Neural cell (in vitro differentiated cells): ENCODE measurements at regions not wholly inside any gene's neighbourhood (a gene's known extent, or its start where the extent isn't known, plus 50 kb on each side); places are given as distances from the start of the nearest gene placed in this dataset.

Source experiments
- H2AFZ ChIP-seq: fragments of 200-600, 300-800 bp; sonication (generic), shearing (Covaris generic); 2 replicates; pipeline ENCODE4 v1.6.0; 2014; ENCODE audit warnings: low read depth, mild to moderate bottlenecking, antibody characterized with exemption, low read length, moderate library complexity
- H3F3A ChIP-seq: fragments of 200-600 bp; shearing (Covaris generic); 2 replicates; pipeline ENCODE4 v1.6.1; 2016; ENCODE audit warnings: mild to moderate bottlenecking, moderate library complexity, mixed read lengths, antibody characterized with exemption, low read length; ENCODE audit not compliant: insufficient read depth, poor library complexity, severe bottlenecking
- H3K27ac ChIP-seq: fragments of 200-600, 300-800 bp; sonication (generic), shearing (Covaris generic); 2 replicates; pipeline ENCODE4 v1.5.1; 2014; ENCODE audit warnings: mild to moderate bottlenecking, low read length, moderate library complexity
- H3K27me3 ChIP-seq: fragments of 300-800, 200-600 bp; sonication (generic), shearing (Covaris generic); 2 replicates; pipeline ENCODE4 v1.6.0; 2014; ENCODE audit warnings: mild to moderate bottlenecking, low read depth, low read length, moderate library complexity; ENCODE audit not compliant: insufficient read depth
- H3K36me3 ChIP-seq: fragments of 300-800, 200-600 bp; sonication (generic), shearing (Covaris generic); 2 replicates; pipeline ENCODE4 v1.5.1; 2014; ENCODE audit warnings: mild to moderate bottlenecking, antibody characterized with exemption, low read length, moderate library complexity; ENCODE audit not compliant: insufficient read depth
- H3K4me2 ChIP-seq: fragments of 300-800, 200-600 bp; sonication (generic), shearing (Covaris generic); 2 replicates; pipeline ENCODE4 v1.6.0; 2014; ENCODE audit warnings: mild to moderate bottlenecking, low read length
- H3K4me3 ChIP-seq: fragments of 300-800, 200-600 bp; sonication (generic), shearing (Covaris generic); 2 replicates; pipeline ENCODE4 v1.5.1; 2014; ENCODE audit warnings: mild to moderate bottlenecking, low read length, moderate library complexity
- H3K79me2 ChIP-seq: fragments of 200-600 bp; shearing (Covaris generic); replicated peaks from 2 replicates; pipeline ENCODE4 v1.6.0; 2014; ENCODE audit warnings: mild to moderate bottlenecking, low read length, moderate library complexity; ENCODE audit not compliant: insufficient read depth
- H3K9ac ChIP-seq: fragments of 300-800, 200-600 bp; sonication (generic), shearing (Covaris generic); 2 replicates; pipeline ENCODE4 v1.6.1; 2016; ENCODE audit warnings: mild to moderate bottlenecking, low read length, mixed read lengths
- H3K9me2 ChIP-seq: fragments of 200-600 bp; shearing (Covaris generic); 2 replicates; pipeline ENCODE4 v1.6.1; 2016; ENCODE audit warnings: mild to moderate bottlenecking, low read length, mixed read lengths; ENCODE audit not compliant: insufficient read depth
- H3K9me3 ChIP-seq: fragments of 200-600, 300-800 bp; sonication (generic), shearing (Covaris generic); 2 replicates; pipeline ENCODE4 v1.6.1; 2016; ENCODE audit warnings: mild to moderate bottlenecking, mixed run types, low read length, moderate library complexity, mixed read lengths
- H4K20me1 ChIP-seq: fragments of 200-600 bp; shearing (Covaris generic); 2 replicates; pipeline ENCODE4 v1.6.1; 2016; ENCODE audit warnings: mild to moderate bottlenecking, mixed run types; ENCODE audit not compliant: insufficient read depth
- CTCF ChIP-seq: fragments of 450-650 bp; IDR thresholded peaks from 2 replicates; pipeline ENCODE4 v1.5.1; 2014; ENCODE audit warnings: antibody characterized with exemption, mild to moderate bottlenecking, moderate library complexity; ENCODE audit not compliant: poor library complexity, severe bottlenecking
- EP300 ChIP-seq: fragments of 450-650 bp; conservative IDR thresholded peaks from 2 replicates; pipeline ENCODE4 v1.6.1; 2014; ENCODE audit warnings: antibody characterized with exemption, mild to moderate bottlenecking, moderate library complexity; ENCODE audit not compliant: poor library complexity, severe bottlenecking
- EZH2 ChIP-seq: fragments of 200-600, 300-800 bp; shearing (Covaris generic), sonication (generic); IDR thresholded peaks from 2 replicates; pipeline ENCODE4 v1.6.1; 2014; ENCODE audit warnings: antibody characterized with exemption, low read length, borderline replicate concordance, mild to moderate bottlenecking; ENCODE audit not compliant: insufficient read depth, poor library complexity, severe bottlenecking
- MXI1 ChIP-seq: fragments of 450-650 bp; conservative IDR thresholded peaks from 2 replicates; pipeline ENCODE4 v1.6.1; 2014; ENCODE audit warnings: antibody characterized with exemption, mild to moderate bottlenecking; ENCODE audit not compliant: poor library complexity, severe bottlenecking
- POLR2AphosphoS5 ChIP-seq: IDR thresholded peaks from 2 replicates; pipeline ENCODE4 v1.6.1; 2012
- RAD21 ChIP-seq: fragments of 450-650 bp; conservative IDR thresholded peaks from 2 replicates; pipeline ENCODE4 v1.6.1; 2014; ENCODE audit warnings: antibody characterized with exemption, mild to moderate bottlenecking, moderate library complexity
- SMC3 ChIP-seq: fragments of 450-650 bp; conservative IDR thresholded peaks from 2 replicates; pipeline ENCODE4 v1.6.1; 2014; ENCODE audit warnings: antibody characterized with exemption, mild to moderate bottlenecking, moderate library complexity; ENCODE audit not compliant: poor library complexity
- TAF1 ChIP-seq: IDR thresholded peaks from 2 replicates; pipeline ENCODE4 v1.6.1; 2012; ENCODE audit warnings: low read depth
- TF ChIP-seq, protein P1 (sequence below): IDR thresholded peaks from 2 replicates; pipeline ENCODE4 v1.6.1; 2012; ENCODE audit warnings: borderline replicate concordance

- no peak overlapping the region for H3K27ac ChIP-seq
- no peaks in the 10 kb centered on the region for H3K9me3 ChIP-seq
- TF ChIP-seq POLR2AphosphoS5 (no peak), TAF1 (no peak), EZH2 (no peak), RAD21 (no peak), EP300 (no peak), CTCF (no peak), SMC3 (no peak), MXI1 (no peak)
- TF ChIP-seq, protein P1, sequence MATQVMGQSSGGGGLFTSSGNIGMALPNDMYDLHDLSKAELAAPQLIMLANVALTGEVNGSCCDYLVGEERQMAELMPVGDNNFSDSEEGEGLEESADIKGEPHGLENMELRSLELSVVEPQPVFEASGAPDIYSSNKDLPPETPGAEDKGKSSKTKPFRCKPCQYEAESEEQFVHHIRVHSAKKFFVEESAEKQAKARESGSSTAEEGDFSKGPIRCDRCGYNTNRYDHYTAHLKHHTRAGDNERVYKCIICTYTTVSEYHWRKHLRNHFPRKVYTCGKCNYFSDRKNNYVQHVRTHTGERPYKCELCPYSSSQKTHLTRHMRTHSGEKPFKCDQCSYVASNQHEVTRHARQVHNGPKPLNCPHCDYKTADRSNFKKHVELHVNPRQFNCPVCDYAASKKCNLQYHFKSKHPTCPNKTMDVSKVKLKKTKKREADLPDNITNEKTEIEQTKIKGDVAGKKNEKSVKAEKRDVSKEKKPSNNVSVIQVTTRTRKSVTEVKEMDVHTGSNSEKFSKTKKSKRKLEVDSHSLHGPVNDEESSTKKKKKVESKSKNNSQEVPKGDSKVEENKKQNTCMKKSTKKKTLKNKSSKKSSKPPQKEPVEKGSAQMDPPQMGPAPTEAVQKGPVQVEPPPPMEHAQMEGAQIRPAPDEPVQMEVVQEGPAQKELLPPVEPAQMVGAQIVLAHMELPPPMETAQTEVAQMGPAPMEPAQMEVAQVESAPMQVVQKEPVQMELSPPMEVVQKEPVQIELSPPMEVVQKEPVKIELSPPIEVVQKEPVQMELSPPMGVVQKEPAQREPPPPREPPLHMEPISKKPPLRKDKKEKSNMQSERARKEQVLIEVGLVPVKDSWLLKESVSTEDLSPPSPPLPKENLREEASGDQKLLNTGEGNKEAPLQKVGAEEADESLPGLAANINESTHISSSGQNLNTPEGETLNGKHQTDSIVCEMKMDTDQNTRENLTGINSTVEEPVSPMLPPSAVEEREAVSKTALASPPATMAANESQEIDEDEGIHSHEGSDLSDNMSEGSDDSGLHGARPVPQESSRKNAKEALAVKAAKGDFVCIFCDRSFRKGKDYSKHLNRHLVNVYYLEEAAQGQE: no peak
- H3K9me2 ChIP-seq: no peaks in the 10 kb centered on the region
- H3K4me3 ChIP-seq: no peak overlapping the region
- H2AFZ ChIP-seq: no peak overlapping the region
- H4K20me1 ChIP-seq: no peaks in the 10 kb centered on the region
- H3K79me2 ChIP-seq: no peaks in the 10 kb centered on the region
- H3K9ac ChIP-seq: no peak overlapping the region
- H3K36me3 ChIP-seq: no peaks in the 10 kb centered on the region
- no peaks in the 10 kb centered on the region for H3F3A ChIP-seq
- no peak overlapping the region for H3K4me2 ChIP-seq
- no peaks in the 10 kb centered on the region for H3K27me3 ChIP-seq
These were observed 141.7 kb upstream of the ACVR2A start for GRCh38 chr2:147703171-147703570.

DNA sequence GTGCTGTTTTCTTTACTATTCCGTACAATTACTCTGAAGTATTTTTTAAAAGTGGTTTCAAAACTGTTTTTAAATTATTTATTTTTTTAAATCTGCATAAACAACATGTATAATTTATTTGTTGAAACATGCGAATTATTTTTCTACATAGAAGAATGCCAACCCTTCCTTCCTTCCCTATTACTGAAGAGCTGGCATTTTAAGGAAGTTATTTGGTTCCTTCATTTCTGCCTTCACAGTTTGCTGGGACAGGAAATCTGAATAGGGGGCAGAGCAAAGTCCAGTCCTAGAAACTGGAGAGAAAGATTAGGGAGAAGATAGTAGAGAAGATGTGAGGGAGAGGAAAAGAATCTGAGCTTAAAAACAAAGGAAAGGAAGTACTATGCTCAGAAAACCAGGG is 146.7 kb upstream of the ACVR2A start:
- Histone ChIP-seq H3K27me3 (no peaks in the 10 kb centered on the region), H3F3A (no peaks in the 10 kb centered on the region), H4K20me1 (no peaks in the 10 kb centered on the region), H3K27ac (no peak overlapping the region), H3K4me3 (no peak overlapping the region), H3K4me2 (no peak overlapping the region), H3K9ac (no peak overlapping the region), H3K9me3 (no peaks in the 10 kb centered on the region), H2AFZ (no peak overlapping the region), H3K9me2 (no peaks in the 10 kb centered on the region), H3K79me2 (no peaks in the 10 kb centered on the region), H3K36me3 (no peaks in the 10 kb centered on the region)
- TF ChIP-seq CTCF (no peak), POLR2AphosphoS5 (no peak), SMC3 (no peak), MXI1 (no peak), EZH2 (no peak), RAD21 (no peak), TAF1 (no peak), EP300 (no peak)
- TF ChIP-seq, protein P1: no peak
